CD1c-positive myeloid dendritic cell (primary cell): ENCODE measurements at regions not wholly inside any gene's neighbourhood (a gene's known extent, or its start where the extent isn't known, plus 50 kb on each side); places are given as distances from the start of the nearest gene placed in this dataset.

Experiments
- DNase-seq: peaks from one replicate; pipeline ENCODE4 v3.0.0-alpha.2; 2016; ENCODE audit errors: extremely low spot score

- DNase-seq, result no peak
Measured at GRCh38 chr12:46131732-46132469, 136.9 kb downstream of the SLC38A1 start.

- DNase-seq, result no peak
Measured at GRCh38 chr12:46127656-46128055, 137.3 kb upstream of the SCAF11 start.

- DNase-seq, result no peak
Measured at GRCh38 chr12:46126050-46126727, 135.8 kb upstream of the SCAF11 start.

GRCh38 chr12:46124848-46125619 is 134.7 kb upstream of the SCAF11 start:
- peak; percentile 67 for DNase-seq

- DNase-seq, result no peak
Measured at GRCh38 chr12:46124132-46124847, 133.9 kb upstream of the SCAF11 start.

- no peak for DNase-seq
Measured at GRCh38 chr12:46112364-46112763, 122.0 kb upstream of the SCAF11 start.

- DNase-seq, result no peak
Measured at GRCh38 chr12:46111715-46112114, 121.3 kb upstream of the SCAF11 start.

GRCh38 chr12:46110928-46111699 is 120.7 kb upstream of the SCAF11 start:
- no peak for DNase-seq

GRCh38 chr12:46110223-46110611 is 119.8 kb upstream of the SCAF11 start:
- no peak for DNase-seq

- DNase-seq, result no peak
Measured at GRCh38 chr12:46109343-46110222, 119.2 kb upstream of the SCAF11 start.

- DNase-seq, result no peak
Measured at GRCh38 chr12:46108721-46109120, 118.3 kb upstream of the SCAF11 start.

GRCh38 chr12:46107591-46107990 is 117.2 kb upstream of the SCAF11 start:
- DNase-seq, result no peak

GRCh38 chr12:46105735-46106134 is 115.4 kb upstream of the SCAF11 start:
- no peak for DNase-seq

- DNase-seq, result no peak
Measured at GRCh38 chr12:46103559-46104383, 113.4 kb upstream of the SCAF11 start.

- DNase-seq, result no peak
Measured at GRCh38 chr12:46101485-46101869, 111.1 kb upstream of the SCAF11 start.

GRCh38 chr12:46100551-46101484 is 110.4 kb upstream of the SCAF11 start:
- no peak for DNase-seq

GRCh38 chr12:46089414-46090162 is 99.2 kb upstream of the SCAF11 start:
- no peak for DNase-seq
